ENCODE measurements at regions not wholly inside any gene's neighbourhood (a gene's known extent, or its start where the extent isn't known, plus 50 kb on each side); places are given as distances from the start of the nearest gene placed in this dataset.

GRCh38 chr11:39205236-39205995, 2254.0 kb downstream of the LRRC4C start:
- CTCF ChIA-PET = no interaction called here

DNA sequence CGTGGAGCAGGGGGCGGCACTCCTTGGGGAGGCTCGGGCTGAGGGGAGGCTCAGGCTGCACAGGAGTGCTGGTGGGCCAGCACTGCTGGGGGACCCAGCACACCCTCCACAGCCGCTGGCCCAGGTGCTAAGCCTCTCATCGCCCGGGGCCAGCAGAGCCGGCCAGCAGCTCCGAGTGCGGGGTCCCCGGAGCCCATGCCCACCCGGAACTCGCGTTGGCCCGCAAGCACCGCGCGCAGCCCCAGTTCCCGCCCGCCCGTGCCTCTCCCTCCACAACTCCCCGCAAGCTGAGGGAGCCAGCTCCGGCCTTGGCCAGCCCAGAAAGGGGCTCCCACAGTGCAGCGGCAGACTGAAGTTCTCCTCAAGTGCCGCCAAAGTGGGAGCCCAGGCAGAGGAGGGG, 2266.8 kb downstream of the LRRC4C start:
- H3K4me2 ChIP-seq = no peak overlapping the region
- no peak for ATAC-seq
- FAIRE-seq = no peak
- CTCF ChIA-PET = no interaction called here
- no peak overlapping the region for H3K27ac ChIP-seq
- TF ChIP-seq FOXS1 (CRISPR knock-in tag; IDR thresholded peaks at IDR 0.05) (no peak), CTCF (IDR thresholded peaks at IDR 0.05) (no peak)
- H3K9me3 ChIP-seq = no peaks in the 10 kb centered on the region
- H3K4me1 ChIP-seq = no peaks in the 10 kb centered on the region
- POLR2A ChIA-PET = no interaction called here
- no peak overlapping the region for H3K4me3 ChIP-seq
- DNase-seq (ENCODE audit: low read depth in 1 of 2, low spot score in 1 of 2) = no peak
- WGBS (ENCODE audit: missing lambda C conversion rate) = no CpG with 5 or more reads among the region's 24 CpGs

More at GRCh38 chr11:39205236-39205995, 2254.0 kb downstream of the LRRC4C start:
- no peaks in the 10 kb centered on the region for H3K9me3 ChIP-seq
- H3K4me2 ChIP-seq = no peak overlapping the region
- no peak overlapping the region for H3K4me3 ChIP-seq
- H3K4me1 ChIP-seq = no peaks in the 10 kb centered on the region
- FAIRE-seq = no peak
- no peak for DNase-seq (ENCODE audit: low read depth in 1 of 2, low spot score in 1 of 2)
- POLR2A ChIA-PET = no interaction called here
- TF ChIP-seq ZC3H11A (IDR thresholded peaks at IDR 0.05) (no peak), MAZ (IDR thresholded peaks at IDR 0.05; ENCODE audit: borderline replicate concordance, low read depth, low read length) (no peak), HOXB13 (CRISPR knock-in tag; IDR thresholded peaks at IDR 0.05; ENCODE audit: low read depth) (no peak), POLR2AphosphoS2 (conservative IDR thresholded peaks at IDR 0.05; ENCODE audit: low read length) (no peak), HOXA7 (CRISPR knock-in tag; IDR thresholded peaks at IDR 0.05) (no peak), RNF2 (IDR thresholded peaks at IDR 0.05; ENCODE audit: borderline replicate concordance, low read depth) (no peak), SREBF2 (IDR thresholded peaks at IDR 0.05) (no peak), TP53 (CRISPR knock-in tag; IDR thresholded peaks at IDR 0.05) (no peak), CEBPB (IDR thresholded peaks at IDR 0.05) (no peak), HDAC2 (IDR thresholded peaks at IDR 0.05) (no peak), CBX2 (IDR thresholded peaks at IDR 0.05; ENCODE audit: borderline replicate concordance, low read depth) (no peak), BCL3 (IDR thresholded peaks at IDR 0.05) (no peak), JUN (IDR thresholded peaks at IDR 0.05) (no peak), POLR2A (IDR thresholded peaks at IDR 0.05; ENCODE audit: low read length) (no peak), HMGXB4 (CRISPR knock-in tag; IDR thresholded peaks at IDR 0.05; ENCODE audit: borderline replicate concordance) (no peak)
- TF ChIP-seq, protein P1, sequence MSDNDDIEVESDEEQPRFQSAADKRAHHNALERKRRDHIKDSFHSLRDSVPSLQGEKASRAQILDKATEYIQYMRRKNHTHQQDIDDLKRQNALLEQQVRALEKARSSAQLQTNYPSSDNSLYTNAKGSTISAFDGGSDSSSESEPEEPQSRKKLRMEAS (IDR thresholded peaks at IDR 0.05) = no peak
- ATAC-seq = no peak
- 7% methylated on average over 3 of the region's 3 CpGs for WGBS (ENCODE audit: missing lambda C conversion rate)
- H3K27ac ChIP-seq = no peak overlapping the region

DNA sequence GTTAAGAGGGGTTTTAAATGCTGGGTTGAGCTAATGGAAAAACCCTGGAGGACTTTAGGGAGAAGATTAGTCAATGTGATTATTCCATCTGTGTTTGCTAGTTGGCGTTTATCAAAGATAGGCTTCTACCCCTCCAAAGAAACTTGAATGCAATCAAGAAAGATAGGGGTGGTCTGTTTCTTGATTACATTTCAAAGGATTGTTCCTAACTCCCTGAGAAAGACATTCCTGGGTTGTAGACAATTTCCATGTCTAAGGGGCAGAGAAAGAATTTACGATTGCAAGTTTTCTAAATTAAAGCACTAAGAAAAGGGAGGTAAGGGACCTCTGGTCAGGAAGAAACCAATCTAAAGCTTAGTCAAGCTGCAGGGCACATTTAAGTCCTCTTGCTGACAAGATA, 2268.7 kb downstream of the LRRC4C start:
- ATAC-seq = no peak
- H3K4me2 ChIP-seq = no peak overlapping the region
- H3K9me3 ChIP-seq = no peaks in the 10 kb centered on the region; the same call in 2 of the 3 replicates
- H3K27ac ChIP-seq = no peak overlapping the region
- FAIRE-seq = no peak
- H3K4me3 ChIP-seq = no peak overlapping the region
- DNase-seq (ENCODE audit: low read depth in 1 of 2, low spot score in 1 of 2) = no peak
- no peaks in the 10 kb centered on the region for H3K4me1 ChIP-seq
- ChIA-PET POLR2A (no interaction called here), CTCF (no interaction called here)
- WGBS (ENCODE audit: missing lambda C conversion rate) = 1% methylated on average over 2 of the region's 2 CpGs
- TF ChIP-seq ESRRA (IDR thresholded peaks at IDR 0.05; ENCODE audit: borderline replicate concordance, low read length) = no peak
- no peak for TF ChIP-seq MAFK (IDR thresholded peaks at IDR 0.05; ENCODE audit: partially characterized antibody)
- no peak for TF ChIP-seq POLR2AphosphoS2 (conservative IDR thresholded peaks at IDR 0.05; ENCODE audit: low read length)
- no peak for TF ChIP-seq ZC3H11A (IDR thresholded peaks at IDR 0.05)
- TF ChIP-seq SREBF2 (IDR thresholded peaks at IDR 0.05) = no peak
- TF ChIP-seq EHF (CRISPR knock-in tag; IDR thresholded peaks at IDR 0.05) = no peak
- no peak for TF ChIP-seq HOXA7 (CRISPR knock-in tag; IDR thresholded peaks at IDR 0.05)
- TF ChIP-seq ELK1 (IDR thresholded peaks at IDR 0.05; ENCODE audit: low read depth, low read length) = no peak
- no peak for TF ChIP-seq ATOH8 (CRISPR knock-in tag; IDR thresholded peaks at IDR 0.05; ENCODE audit: low read depth)
- no peak for TF ChIP-seq RAD21 (conservative IDR thresholded peaks at IDR 0.05 in 1 of 2, IDR thresholded peaks at IDR 0.05 in 1 of 2)
- TF ChIP-seq CBX2 (IDR thresholded peaks at IDR 0.05; ENCODE audit: borderline replicate concordance, low read depth) = no peak
- TF ChIP-seq RNF2 (IDR thresholded peaks at IDR 0.05; ENCODE audit: borderline replicate concordance, low read depth) = no peak
- no peak for TF ChIP-seq JUN (IDR thresholded peaks at IDR 0.05)
- TF ChIP-seq HOXB13 (CRISPR knock-in tag; IDR thresholded peaks at IDR 0.05; ENCODE audit: low read depth) = no peak
- TF ChIP-seq HOXB5 (CRISPR knock-in tag; IDR thresholded peaks at IDR 0.05) = no peak
- no peak for TF ChIP-seq POLR2A (IDR thresholded peaks at IDR 0.05; ENCODE audit: low read length)
- no peak for TF ChIP-seq CHD2 (IDR thresholded peaks at IDR 0.05; ENCODE audit: low read length, partially characterized antibody)
